ENCODE measurements at regions not wholly inside any gene's neighbourhood (a gene's known extent, or its start where the extent isn't known, plus 50 kb on each side); places are given as distances from the start of the nearest gene placed in this dataset.

DNA sequence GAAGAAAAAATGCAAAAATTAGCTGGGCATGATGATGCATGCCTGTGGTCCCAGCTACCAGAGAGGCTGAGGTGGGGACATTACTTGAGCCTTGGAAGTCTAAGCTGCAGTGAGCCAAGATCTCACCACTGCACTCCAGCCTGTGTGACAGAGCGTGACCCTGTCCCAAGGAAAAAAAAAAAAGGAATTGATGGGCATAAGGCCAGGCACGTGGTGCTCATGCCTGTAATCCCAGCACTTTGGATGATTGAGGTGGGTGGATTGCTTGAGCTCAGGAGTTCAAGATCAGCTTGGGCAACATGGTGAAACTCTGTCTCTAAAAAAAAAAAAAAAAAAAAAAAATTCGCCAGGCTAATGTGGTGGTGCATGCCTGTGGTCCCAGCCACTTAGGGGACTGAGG is 55.8 kb upstream of the ATP2B4 start:
- TF ChIP-seq YY1 (IDR thresholded peaks at IDR 0.05; ENCODE audit: insufficient read depth, insufficient read length) (no peak), ZNF274 (IDR thresholded peaks at IDR 0.05; ENCODE audit: low read depth, low read length) (no peak), SUZ12 (IDR thresholded peaks at IDR 0.05; ENCODE audit: extremely low read depth, insufficient read depth, insufficient read length) (no peak)
